KOPT-K1 (cell line): ENCODE measurements at regions not wholly inside any gene's neighbourhood (a gene's known extent, or its start where the extent isn't known, plus 50 kb on each side); places are given as distances from the start of the nearest gene placed in this dataset.

Source experiments
- H3K27ac ChIP-seq: fragments of 200-600 bp; sonication (generic); 2 replicates; pipeline ENCODE4 v1.5.1; 2016; ENCODE audit warnings: antibody characterized with exemption, mild to moderate bottlenecking, low read depth, low read length; ENCODE audit not compliant: poor library complexity, severe bottlenecking
- H3K36me3 ChIP-seq: fragments of 200-600 bp; sonication (generic); 2 replicates; pipeline ENCODE4 v1.5.1; 2017; ENCODE audit warnings: antibody characterized with exemption, mild to moderate bottlenecking, low read length, moderate library complexity; ENCODE audit not compliant: insufficient read depth
- H3K9me3 ChIP-seq: fragments of 200-600 bp; sonication (generic); 2 replicates; pipeline ENCODE4 v1.5.1; 2017; ENCODE audit warnings: antibody characterized with exemption, low read length, mild to moderate bottlenecking; ENCODE audit not compliant: insufficient read depth, poor library complexity, severe bottlenecking

DNA sequence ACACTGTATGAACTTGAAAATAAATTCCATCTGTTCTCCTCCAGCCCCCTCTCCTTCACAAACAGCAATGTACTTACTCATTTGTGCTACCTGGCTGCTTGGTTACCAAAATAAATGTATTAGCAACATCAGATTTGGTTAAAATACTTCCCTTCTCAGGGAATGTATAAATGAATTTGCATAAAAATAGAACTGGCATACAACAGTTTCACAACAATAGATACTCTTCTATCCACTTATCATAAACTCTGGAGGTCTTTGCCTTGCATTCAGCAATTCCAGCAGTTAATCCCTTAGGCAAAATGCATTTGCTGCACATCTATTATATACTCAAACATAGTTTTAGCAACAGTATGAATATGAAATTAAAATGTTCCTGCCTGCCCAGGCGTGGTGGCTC is 658.2 kb downstream of the CENPC start:
- Histone ChIP-seq H3K36me3 (no peaks in the 10 kb centered on the region), H3K9me3 (no peaks in the 10 kb centered on the region), H3K27ac (no peak overlapping the region)

- Histone ChIP-seq H3K9me3 (no peaks in the 10 kb centered on the region), H3K36me3 (no peaks in the 10 kb centered on the region), H3K27ac (no peak overlapping the region)
Measured at GRCh38 chr4:66885501-66886165, 659.7 kb downstream of the CENPC start.

- H3K36me3 ChIP-seq: no peaks in the 10 kb centered on the region
- no peak overlapping the region for H3K27ac ChIP-seq
- no peaks in the 10 kb centered on the region for H3K9me3 ChIP-seq
Measured at GRCh38 chr4:66876946-66877345, 668.4 kb downstream of the CENPC start.

DNA sequence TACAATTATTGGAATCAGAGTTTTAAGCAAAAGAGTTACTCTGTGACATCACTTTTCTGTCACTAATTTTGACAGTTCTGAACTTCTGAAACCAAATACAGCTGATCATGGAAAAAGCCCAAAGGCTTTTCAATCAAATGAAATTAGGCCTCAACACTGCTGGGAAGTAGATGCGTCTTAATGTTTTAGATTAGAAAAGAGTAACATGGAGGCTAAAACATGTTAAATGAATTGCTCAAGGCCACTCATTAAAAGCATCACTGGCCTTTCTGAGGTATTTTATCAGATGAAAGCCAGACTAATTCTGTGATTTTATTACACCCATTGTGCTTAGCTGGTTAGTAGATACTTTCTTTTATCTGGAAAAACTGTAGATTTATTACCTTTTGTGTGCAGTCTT is 672.6 kb downstream of the CENPC start:
- H3K9me3 ChIP-seq: no peaks in the 10 kb centered on the region
- no peaks in the 10 kb centered on the region for H3K36me3 ChIP-seq
- no peak overlapping the region for H3K27ac ChIP-seq

DNA sequence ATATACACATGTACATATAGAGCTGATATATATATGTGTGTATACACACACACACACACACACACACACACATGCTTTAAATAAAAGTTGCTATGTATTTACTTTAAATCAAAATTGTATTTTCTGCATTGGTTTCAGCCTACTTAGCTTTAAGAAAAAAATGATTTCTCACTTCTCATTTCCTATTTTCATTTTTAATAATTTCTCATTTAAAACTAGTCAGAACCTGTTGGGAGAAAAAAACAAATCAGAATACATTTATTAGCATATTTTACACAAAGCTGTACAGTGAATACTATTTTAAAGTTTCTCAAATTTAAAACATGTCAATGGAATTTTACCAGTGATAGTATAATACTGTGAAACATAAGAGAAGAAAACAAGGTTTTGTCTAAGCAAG is 681.8 kb downstream of the CENPC start:
- no peaks in the 10 kb centered on the region for H3K36me3 ChIP-seq
- H3K27ac ChIP-seq: no peak overlapping the region
- H3K9me3 ChIP-seq: no peaks in the 10 kb centered on the region

DNA sequence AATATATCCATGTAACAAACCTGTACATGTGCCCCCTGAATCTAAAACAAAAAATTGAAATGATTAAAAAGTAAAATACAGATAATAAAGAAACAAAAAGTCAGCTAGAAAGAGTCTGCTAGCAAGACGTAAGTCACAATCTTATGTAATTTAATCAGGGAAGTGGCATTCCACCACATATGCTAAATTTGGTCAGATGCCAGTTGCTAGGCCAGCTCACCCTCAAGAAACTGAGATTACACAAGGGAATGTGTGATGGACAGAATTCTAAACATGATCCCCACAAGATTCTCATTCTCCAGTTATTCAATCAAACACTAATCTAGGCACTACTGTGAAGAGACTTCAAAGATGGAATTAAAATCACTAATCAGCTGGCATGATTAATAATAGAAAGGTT is 689.3 kb downstream of the CENPC start:
- H3K36me3 ChIP-seq: no peaks in the 10 kb centered on the region
- H3K9me3 ChIP-seq: no peaks in the 10 kb centered on the region
- H3K27ac ChIP-seq: no peak overlapping the region

DNA sequence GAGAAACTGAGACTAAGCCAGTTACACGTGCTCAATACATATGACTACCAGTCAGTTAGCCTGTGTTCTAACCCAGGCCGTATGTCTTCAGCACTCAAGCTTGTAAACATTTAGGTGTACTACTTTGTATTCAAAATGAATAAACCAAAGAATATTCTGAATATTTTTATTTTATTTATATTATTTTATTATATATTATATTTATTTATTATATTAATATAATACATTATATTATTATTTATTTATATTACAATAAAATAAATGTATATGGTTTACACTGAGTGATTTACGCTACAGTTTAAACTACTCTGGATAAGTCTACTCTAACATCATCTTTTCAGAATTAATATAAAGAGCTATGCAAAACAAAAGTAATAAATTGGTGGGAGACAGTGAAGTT is 691.5 kb downstream of the CENPC start:
- Histone ChIP-seq H3K9me3 (no peaks in the 10 kb centered on the region), H3K27ac (no peak overlapping the region), H3K36me3 (no peaks in the 10 kb centered on the region)

- Histone ChIP-seq H3K9me3 (no peaks in the 10 kb centered on the region), H3K27ac (no peak overlapping the region), H3K36me3 (no peaks in the 10 kb centered on the region)
Measured at GRCh38 chr4:66852843-66853242, 692.5 kb downstream of the CENPC start.

- Histone ChIP-seq H3K27ac (no peak overlapping the region), H3K9me3 (no peaks in the 10 kb centered on the region), H3K36me3 (no peaks in the 10 kb centered on the region)
Measured at GRCh38 chr4:66849596-66849995, 695.7 kb downstream of the CENPC start.

GRCh38 chr4:66842724-66843088 is 702.6 kb downstream of the CENPC start:
- Histone ChIP-seq H3K36me3 (no peaks in the 10 kb centered on the region), H3K27ac (no peak overlapping the region), H3K9me3 (no peaks in the 10 kb centered on the region)

- Histone ChIP-seq H3K9me3 (no peaks in the 10 kb centered on the region), H3K27ac (no peak overlapping the region), H3K36me3 (no peaks in the 10 kb centered on the region)
Measured at GRCh38 chr4:66842026-66842723, 703.1 kb downstream of the CENPC start.

DNA sequence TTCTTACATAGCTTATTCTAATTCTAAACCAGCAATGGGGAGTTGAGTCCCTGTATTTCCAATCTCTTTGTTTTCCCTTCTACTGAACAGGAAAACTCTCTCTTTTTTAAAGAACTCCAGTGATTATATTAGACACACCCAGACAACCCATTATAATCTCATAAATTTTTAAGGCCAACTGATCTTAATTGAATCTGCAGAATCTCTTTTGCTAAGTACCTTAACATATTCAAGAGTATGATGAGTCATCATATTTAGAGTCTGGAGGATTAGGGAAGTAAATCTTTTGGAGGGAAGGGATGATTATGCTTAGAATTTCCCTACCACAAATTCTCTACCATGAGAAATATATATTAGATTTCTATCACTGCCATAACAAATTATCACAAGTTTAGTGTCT is 705.1 kb downstream of the CENPC start:
- Histone ChIP-seq H3K27ac (no peak overlapping the region), H3K9me3 (no peaks in the 10 kb centered on the region), H3K36me3 (no peaks in the 10 kb centered on the region)

DNA sequence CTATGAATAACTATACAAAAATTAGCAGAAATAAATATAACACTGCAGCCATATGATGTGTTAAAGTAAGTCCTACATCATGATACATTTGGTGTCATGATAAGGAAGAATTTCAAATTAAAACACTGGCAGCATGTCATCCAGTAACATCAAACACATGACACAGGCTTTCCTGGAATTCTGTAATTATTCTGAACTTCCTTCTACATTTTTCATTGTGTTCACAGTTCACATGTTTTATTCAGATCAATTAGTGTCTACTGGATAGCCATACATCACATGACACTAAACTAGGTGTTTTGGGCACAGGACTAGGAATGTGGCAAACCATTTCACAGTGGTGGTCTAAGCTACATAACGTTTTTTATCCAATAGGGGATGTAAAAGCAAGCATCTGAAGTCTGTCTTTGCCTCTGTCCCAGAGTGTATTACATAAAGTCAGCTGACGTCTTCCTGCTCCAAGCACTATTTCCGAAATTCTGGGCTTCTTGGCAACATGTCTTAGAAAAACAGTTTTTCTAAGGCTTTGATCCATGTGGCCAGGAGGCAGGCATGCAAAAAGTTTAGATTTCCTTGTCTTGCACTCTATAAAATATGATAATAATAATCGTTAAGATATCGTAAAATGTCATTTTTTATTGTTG is 707.9 kb downstream of the CENPC start:
- Histone ChIP-seq H3K27ac (no peak overlapping the region), H3K9me3 (no peaks in the 10 kb centered on the region), H3K36me3 (no peaks in the 10 kb centered on the region)

- Histone ChIP-seq H3K36me3 (no peaks in the 10 kb centered on the region), H3K27ac (no peak overlapping the region)
Measured at GRCh38 chr4:66829310-66829709, 716.0 kb downstream of the CENPC start.

GRCh38 chr4:66820681-66821080 is 724.6 kb downstream of the CENPC start:
- H3K27ac ChIP-seq: no peak overlapping the region
- no peaks in the 10 kb centered on the region for H3K36me3 ChIP-seq
- no peaks in the 10 kb centered on the region for H3K9me3 ChIP-seq

More at GRCh38 chr4:66829310-66829709, 716.0 kb downstream of the CENPC start:
- H3K9me3 ChIP-seq: no peaks in the 10 kb centered on the region

- Histone ChIP-seq H3K9me3 (no peaks in the 10 kb centered on the region), H3K36me3 (no peaks in the 10 kb centered on the region)
Measured at GRCh38 chr4:66814277-66814676, 731.0 kb downstream of the CENPC start.

More at GRCh38 chr4:66814277-66814676, 731.0 kb downstream of the CENPC start:
- no peak overlapping the region for H3K27ac ChIP-seq
